GM04503 (cell line): ENCODE measurements at regions not wholly inside any gene's neighbourhood (a gene's known extent, or its start where the extent isn't known, plus 50 kb on each side); places are given as distances from the start of the nearest gene placed in this dataset.

Experiments
- DNase-seq: peaks from one replicate; pipeline ENCODE4 v3.0.0-alpha.2; 2012; ENCODE audit warnings: low read depth

GRCh38 chr1:60343736-60344135 lies 270.2 kb upstream of the C1orf87 start:
- DNase-seq, result no peak

DNA sequence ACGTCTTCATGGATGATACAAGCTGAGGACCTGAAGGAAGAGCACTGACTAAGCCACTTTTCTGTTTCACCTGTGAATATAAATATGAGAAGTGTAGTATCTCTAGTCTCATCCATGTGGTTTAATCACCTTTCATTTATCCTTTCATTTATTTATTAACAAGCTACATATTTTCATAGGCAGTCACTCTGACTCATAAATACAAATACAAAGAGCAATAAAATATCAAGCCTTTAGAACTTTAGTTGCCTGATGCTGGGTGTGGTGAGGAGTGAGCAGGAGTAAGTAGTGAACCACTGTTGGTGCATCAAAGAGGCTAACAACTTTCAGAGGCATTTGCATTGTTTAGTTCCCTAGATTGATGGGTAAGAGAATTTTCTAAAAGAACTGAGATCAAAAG lies 269.0 kb upstream of the C1orf87 start:
- DNase-seq, result no peak

DNA sequence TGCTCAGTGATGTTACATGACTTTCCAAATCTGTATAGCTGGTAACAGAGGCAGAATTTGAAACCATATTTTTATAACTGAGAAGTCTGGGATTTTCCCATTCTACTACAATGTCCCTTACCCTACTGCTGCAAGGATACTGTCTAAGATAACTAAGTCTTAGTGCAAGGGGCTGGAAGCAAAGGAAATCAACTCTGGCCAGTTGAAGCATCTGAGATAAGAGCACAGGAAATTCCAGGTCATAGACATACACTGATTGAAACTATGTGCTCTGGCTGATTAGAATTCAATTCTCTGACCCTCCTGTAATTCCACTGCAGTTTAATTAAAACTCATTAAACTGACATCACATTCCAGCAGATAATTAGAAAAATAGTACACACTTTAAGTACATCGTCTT lies 267.7 kb upstream of the C1orf87 start:
- no peak for DNase-seq

DNA sequence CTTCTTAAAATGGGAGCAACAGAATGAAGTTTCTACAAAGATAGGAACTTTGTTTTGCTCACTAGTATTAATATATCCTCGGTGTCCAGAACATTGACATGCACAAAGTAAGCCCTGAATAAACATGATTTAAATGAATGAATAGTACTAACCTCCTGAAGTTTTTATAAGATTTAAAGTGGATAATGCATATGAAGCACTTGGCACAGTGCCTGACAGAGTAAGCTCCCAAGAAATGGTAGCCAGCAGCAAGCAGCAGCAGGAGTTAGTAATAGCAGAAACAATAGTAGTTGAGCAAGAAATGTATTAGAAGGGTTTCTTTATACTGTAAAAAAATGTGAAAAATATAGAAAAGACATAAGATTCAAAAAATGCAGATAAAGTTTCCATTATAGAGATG lies 258.1 kb upstream of the C1orf87 start:
- DNase-seq, result no peak

- DNase-seq, result no peak
Measured at GRCh38 chr1:60329651-60330050, 256.1 kb upstream of the C1orf87 start.

GRCh38 chr1:60311838-60312237 lies 238.3 kb upstream of the C1orf87 start:
- no peak for DNase-seq

- DNase-seq, result no peak
Measured at GRCh38 chr1:60299581-60299980, 226.0 kb upstream of the C1orf87 start.

GRCh38 chr1:60298290-60298689 lies 224.7 kb upstream of the C1orf87 start:
- DNase-seq, result no peak

- DNase-seq, result no peak
Measured at GRCh38 chr1:60296794-60297193, 223.2 kb upstream of the C1orf87 start.

DNA sequence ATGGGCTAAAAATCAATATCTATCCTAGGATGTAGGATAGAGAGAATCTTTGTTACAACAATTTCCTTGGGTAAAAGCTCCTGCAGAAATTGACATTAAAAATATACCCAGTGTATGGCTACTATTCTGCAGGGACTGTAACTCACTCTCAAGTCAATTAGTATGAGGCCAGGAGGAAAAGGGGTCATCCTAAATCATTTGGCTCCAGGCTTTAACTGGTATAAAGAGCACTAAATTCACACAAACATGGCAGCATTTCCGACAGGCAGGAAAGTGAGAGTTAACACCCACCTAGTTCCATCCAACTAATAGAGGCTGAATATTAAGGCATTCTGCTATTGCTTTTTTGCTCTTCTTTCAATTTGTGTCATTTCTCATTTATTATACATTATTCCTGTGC lies 218.6 kb upstream of the C1orf87 start:
- DNase-seq, result no peak

- DNase-seq, result no peak
Measured at GRCh38 chr1:60290393-60290792, 216.8 kb upstream of the C1orf87 start.

GRCh38 chr1:60287536-60287935 lies 214.0 kb upstream of the C1orf87 start:
- no peak for DNase-seq

DNA sequence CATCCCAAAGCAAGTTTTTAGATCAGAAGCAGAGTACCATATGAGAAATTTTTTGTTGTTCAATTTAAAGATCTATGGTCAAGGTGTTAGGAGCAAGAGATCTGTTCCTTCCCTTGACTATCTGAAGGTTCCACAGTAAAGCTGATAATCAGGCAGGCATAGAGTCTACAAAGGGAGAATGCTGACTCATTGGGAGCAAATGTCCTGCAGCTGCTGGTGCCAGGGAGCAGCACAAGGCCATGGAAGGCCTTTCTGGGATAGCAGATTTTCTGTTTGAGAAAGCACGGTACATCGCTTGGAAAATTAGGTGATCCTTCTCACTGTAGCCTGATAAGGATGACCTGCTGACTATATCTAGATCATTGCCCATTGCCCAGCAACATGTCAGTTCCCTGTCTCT lies 210.1 kb upstream of the C1orf87 start:
- DNase-seq, result no peak

DNA sequence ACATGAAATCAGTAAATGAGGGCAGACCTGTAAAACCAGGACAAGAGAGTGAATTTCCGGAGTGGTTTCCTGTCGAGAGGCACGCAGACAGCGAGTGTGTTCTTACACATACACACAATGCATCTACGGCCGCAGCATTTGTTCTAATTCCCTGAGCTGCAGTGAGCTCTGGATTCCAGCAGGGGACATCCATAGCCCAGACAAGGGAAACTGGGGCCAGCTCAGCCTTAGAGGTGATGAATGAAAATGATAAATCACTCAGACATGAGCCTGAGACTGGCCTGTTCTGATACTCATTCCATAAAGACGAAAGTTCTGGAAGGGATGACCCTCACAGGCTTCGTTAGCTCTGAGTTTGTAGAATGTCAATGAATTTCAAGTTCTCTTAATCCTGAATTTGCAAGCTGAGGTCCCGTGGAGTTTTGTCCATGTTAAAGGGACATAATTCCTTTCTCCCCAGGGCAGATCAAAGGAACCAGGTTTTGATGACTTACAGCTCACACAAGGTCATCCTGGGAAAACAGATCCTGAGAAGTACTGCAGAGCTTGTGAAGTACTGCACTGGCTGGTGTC lies 207.9 kb upstream of the C1orf87 start:
- DNase-seq, result no peak

DNA sequence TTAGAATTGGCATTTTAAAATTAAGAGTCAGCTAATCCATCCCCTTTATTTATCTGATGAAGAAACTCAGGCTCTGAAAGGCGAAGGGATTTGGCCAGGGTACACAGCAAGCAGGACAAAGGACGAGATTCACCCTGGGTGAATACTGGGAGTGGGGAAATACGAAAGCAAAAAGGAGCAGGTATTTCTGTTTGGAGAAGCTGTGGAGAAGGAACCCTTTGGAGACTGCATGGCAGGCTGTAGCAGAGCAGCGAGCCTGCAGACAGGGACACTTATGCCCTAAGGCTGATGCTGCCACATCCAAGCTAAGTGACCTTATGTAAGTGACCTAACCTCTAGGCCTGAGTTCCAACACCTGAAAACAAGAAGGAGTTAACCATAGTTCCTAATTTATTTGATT lies 207.2 kb upstream of the C1orf87 start:
- DNase-seq, result no peak

DNA sequence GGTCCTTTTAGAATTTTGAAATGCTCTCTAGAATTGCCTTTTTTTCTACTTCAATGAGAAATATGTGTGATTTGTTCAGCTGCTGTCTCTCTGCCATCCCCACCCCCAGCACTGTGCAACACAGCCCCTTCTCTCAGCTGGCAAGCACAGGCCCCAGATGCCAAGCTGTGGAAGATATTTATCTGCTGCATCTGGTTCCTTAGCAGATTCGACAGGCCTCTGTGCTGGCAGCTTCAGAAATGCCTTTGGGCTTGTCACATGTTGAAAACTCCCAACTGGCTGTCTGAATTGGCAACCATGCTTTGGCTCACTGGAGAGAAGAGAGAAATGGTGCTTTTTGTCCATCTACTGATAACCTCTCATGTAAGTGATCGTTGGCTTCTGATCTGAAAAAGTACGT lies 206.7 kb upstream of the C1orf87 start:
- DNase-seq, result no peak

GRCh38 chr1:60279798-60280197 lies 206.2 kb upstream of the C1orf87 start:
- DNase-seq, result no peak

- no peak for DNase-seq
Measured at GRCh38 chr1:60277269-60277668, 203.7 kb upstream of the C1orf87 start.

- no peak for DNase-seq
Measured at GRCh38 chr1:60274422-60275290, 201.1 kb upstream of the C1orf87 start.

- DNase-seq, result no peak
Measured at GRCh38 chr1:60273185-60273584, 199.6 kb upstream of the C1orf87 start.

DNA sequence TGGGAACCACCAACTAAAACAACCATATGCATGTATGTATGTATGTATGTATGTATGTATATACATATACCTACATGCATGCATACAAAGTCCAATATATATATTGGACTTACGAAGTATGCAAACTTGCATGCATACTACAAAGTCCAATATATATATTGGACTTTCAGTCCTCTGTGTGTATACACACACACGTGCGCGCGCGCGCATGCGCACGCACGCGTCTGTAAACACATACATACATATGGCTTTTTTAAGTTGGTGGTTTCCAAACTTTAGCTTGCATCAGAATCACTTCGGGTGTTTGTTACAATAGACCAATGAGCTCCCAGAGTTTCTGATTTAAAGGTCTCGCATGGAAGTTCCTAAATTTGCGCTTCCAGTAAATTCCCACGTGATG lies 197.5 kb upstream of the C1orf87 start:
- no peak for DNase-seq

DNA sequence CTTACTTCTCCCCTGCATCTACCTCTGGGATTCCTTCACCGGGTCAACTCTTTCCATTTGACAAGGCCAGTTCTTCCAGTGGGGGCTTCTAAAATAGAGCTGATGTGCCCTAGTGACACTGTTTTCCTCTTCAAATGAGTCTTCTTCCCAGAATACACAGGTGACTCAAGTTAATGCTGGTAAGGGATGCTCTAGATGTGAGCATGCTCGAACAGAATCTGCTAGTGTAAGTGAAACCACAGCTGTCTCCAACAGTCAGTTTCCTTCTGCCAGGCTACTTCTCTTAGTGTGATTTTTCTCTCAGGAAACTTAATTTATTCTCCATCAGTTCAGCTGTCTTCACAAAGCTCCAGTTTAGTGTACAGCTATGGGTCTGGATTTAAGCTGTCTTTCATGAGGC lies 194.9 kb upstream of the C1orf87 start:
- DNase-seq, result no peak

GRCh38 chr1:60265560-60266535 lies 192.3 kb upstream of the C1orf87 start:
- DNase-seq, result no peak
